GM23338 (cell line): ENCODE measurements at regions not wholly inside any gene's neighbourhood (a gene's known extent, or its start where the extent isn't known, plus 50 kb on each side); places are given as distances from the start of the nearest gene placed in this dataset.

Experiments used
- ATAC-seq: fragments of 200-7000 bp; cut with Tn5 transposase; 3 replicates; pipeline ENCODE4 v1.9.1; 2020
- DNase-seq: peaks from one replicate; pipeline ENCODE4 v3.0.0-alpha.2; 2015; ENCODE audit warnings: low spot score
- H2AFZ ChIP-seq: fragments of 200-600 bp; sonication (generic); 2 replicates; pipeline ENCODE4 v1.8.0; 2016; ENCODE audit warnings: antibody characterized with exemption, mild to moderate bottlenecking, moderate library complexity
- H3F3A ChIP-seq: fragments of 200-600 bp; sonication (generic); replicated peaks from 2 replicates; pipeline ENCODE4 v1.8.0; 2017; ENCODE audit warnings: antibody characterized with exemption, mixed run types, low read depth
- H3K27ac ChIP-seq: fragments of 200-600 bp; sonication (generic); 2 replicates; pipeline ENCODE4 v1.6.1; 2016; ENCODE audit warnings: low read depth
- H3K27me3 ChIP-seq: fragments of 200-600 bp; sonication (generic); 2 replicates; pipeline ENCODE4 v1.8.0; 2016; ENCODE audit warnings: mild to moderate bottlenecking, mixed run types, moderate library complexity; ENCODE audit not compliant: insufficient read depth
- H3K36me3 ChIP-seq: fragments of 200-600 bp; sonication (generic); 2 replicates; pipeline ENCODE4 v1.8.0; 2016; ENCODE audit warnings: mild to moderate bottlenecking; ENCODE audit not compliant: insufficient read depth
- H3K4me1 ChIP-seq: fragments of 200-600 bp; sonication (generic); 2 replicates; pipeline ENCODE4 v1.8.0; 2016; ENCODE audit warnings: mild to moderate bottlenecking, moderate library complexity; ENCODE audit not compliant: insufficient read depth
- H3K4me2 ChIP-seq: fragments of 200-600 bp; sonication (generic); 2 replicates; pipeline ENCODE4 v1.7.1; 2017; ENCODE audit warnings: mixed run types
- H3K4me3 ChIP-seq: fragments of 200-600 bp; sonication (generic); 2 replicates; pipeline ENCODE4 v1.6.1; 2016; ENCODE audit warnings: mixed run types
- H3K79me2 ChIP-seq: fragments of 200-600 bp; sonication (generic); replicated peaks from 2 replicates; pipeline ENCODE4 v1.8.0; 2017; ENCODE audit warnings: mild to moderate bottlenecking; ENCODE audit not compliant: insufficient read depth
- H3K9me2 ChIP-seq: fragments of 200-600 bp; sonication (generic); 2 replicates; pipeline ENCODE4 v1.8.0; 2017; ENCODE audit not compliant: insufficient read depth
- H4K20me1 ChIP-seq: fragments of 200-600 bp; sonication (generic); replicated peaks from 2 replicates; pipeline ENCODE4 v1.8.0; 2017; ENCODE audit warnings: mild to moderate bottlenecking; ENCODE audit not compliant: insufficient read depth
- H3K27ac Mint-ChIP-seq: 2 replicates; pipeline ENCODE4 v1.8.0; 2020; ENCODE audit warnings: inconsistent platforms, mild to moderate bottlenecking, moderate library complexity, mixed read lengths
- H3K27me3 Mint-ChIP-seq: 3 replicates; pipeline ENCODE4 v1.8.0; 2022; ENCODE audit warnings: low read depth, mild to moderate bottlenecking, moderate library complexity, mixed read lengths, inconsistent platforms; ENCODE audit not compliant: insufficient read depth, poor library complexity
- H3K36me3 Mint-ChIP-seq: 3 replicates; pipeline ENCODE4 v1.8.0; 2021; ENCODE audit warnings: low read depth, mild to moderate bottlenecking, inconsistent platforms, moderate library complexity, mixed read lengths
- H3K4me1 Mint-ChIP-seq: 3 replicates; pipeline ENCODE4 v1.8.0; 2020; ENCODE audit warnings: mild to moderate bottlenecking, inconsistent platforms, mixed read lengths
- H3K4me3 Mint-ChIP-seq: 3 replicates; pipeline ENCODE4 v1.8.0; 2021; ENCODE audit warnings: moderate library complexity, mild to moderate bottlenecking, inconsistent platforms, mixed read lengths
- H3K9me3 Mint-ChIP-seq: 3 replicates; pipeline ENCODE4 v1.8.0; 2020; ENCODE audit warnings: moderate library complexity, mild to moderate bottlenecking, inconsistent platforms, mixed read lengths
- CREB1 ChIP-seq: fragments of 250-450 bp; sonication (Bioruptor Pico); IDR thresholded peaks from 2 replicates; pipeline ENCODE4 v1.5.0; 2020; ENCODE audit warnings: low read depth, mild to moderate bottlenecking, moderate library complexity
- EZH2 ChIP-seq: fragments of 200-600 bp; sonication (generic); IDR thresholded peaks from one replicate; pipeline ENCODE4 v1.8.0; 2017; ENCODE audit warnings: antibody characterized with exemption, mild to moderate bottlenecking, low read depth; ENCODE audit not compliant: unreplicated experiment
- EZH2phosphoT487 ChIP-seq: fragments of 200-600 bp; sonication (generic); IDR thresholded peaks from one replicate; pipeline ENCODE4 v1.8.1; 2018; ENCODE audit warnings: antibody characterized with exemption; ENCODE audit not compliant: unreplicated experiment
- JUNB ChIP-seq: IDR thresholded peaks from one replicate; pipeline ENCODE4 v1.6.1; 2016; ENCODE audit warnings: antibody characterized with exemption; ENCODE audit not compliant: unreplicated experiment
- NANOG ChIP-seq: IDR thresholded peaks from 2 replicates; pipeline ENCODE4 v1.6.1; 2016; ENCODE audit warnings: antibody characterized with exemption, borderline replicate concordance
- POLR2AphosphoS5 ChIP-seq: IDR thresholded peaks from 2 replicates; pipeline ENCODE4 v1.6.1; 2016; ENCODE audit warnings: antibody characterized with exemption, low read depth
- REST ChIP-seq: IDR thresholded peaks from one replicate; pipeline ENCODE4 v1.6.1; 2018; ENCODE audit warnings: antibody characterized with exemption; ENCODE audit not compliant: unreplicated experiment
- STAT1 ChIP-seq: IDR thresholded peaks from one replicate; pipeline ENCODE4 v1.6.1; 2016; ENCODE audit warnings: antibody characterized with exemption; ENCODE audit not compliant: unreplicated experiment
- ZNF114 ChIP-seq: fragments of 250-450 bp; sonication (Bioruptor Pico); IDR thresholded peaks from 2 replicates; pipeline ENCODE4 v1.5.0; 2020; ENCODE audit warnings: mild to moderate bottlenecking, moderate library complexity
- ZNF331 ChIP-seq: fragments of 250-450 bp; sonication (Bioruptor Pico); IDR thresholded peaks from 2 replicates; pipeline ENCODE4 v1.5.0; 2020; ENCODE audit warnings: low read depth, mild to moderate bottlenecking, moderate library complexity
- ZNF462 ChIP-seq: fragments of 250-450 bp; sonication (Bioruptor Pico); IDR thresholded peaks from 2 replicates; pipeline ENCODE4 v1.5.0; 2020; ENCODE audit warnings: mild to moderate bottlenecking, moderate library complexity
- TF ChIP-seq, protein P1 (sequence below): IDR thresholded peaks from 2 replicates; pipeline ENCODE4 v1.6.1; 2016; ENCODE audit warnings: antibody characterized with exemption
- TF ChIP-seq, protein P2 (sequence below), 2 experiments: fragments of 200-600 bp in 1 of 2; sonication (generic) in 1 of 2; conservative IDR thresholded peaks; 2 replicates each; pipeline versions ENCODE4 v1.5.1 to v1.6.1; 2016 to 2017; ENCODE audit warnings: antibody characterized with exemption in 2 of 2, low read depth in 2 of 2, mild to moderate bottlenecking in 2 of 2, moderate library complexity in 1 of 2

DNA sequence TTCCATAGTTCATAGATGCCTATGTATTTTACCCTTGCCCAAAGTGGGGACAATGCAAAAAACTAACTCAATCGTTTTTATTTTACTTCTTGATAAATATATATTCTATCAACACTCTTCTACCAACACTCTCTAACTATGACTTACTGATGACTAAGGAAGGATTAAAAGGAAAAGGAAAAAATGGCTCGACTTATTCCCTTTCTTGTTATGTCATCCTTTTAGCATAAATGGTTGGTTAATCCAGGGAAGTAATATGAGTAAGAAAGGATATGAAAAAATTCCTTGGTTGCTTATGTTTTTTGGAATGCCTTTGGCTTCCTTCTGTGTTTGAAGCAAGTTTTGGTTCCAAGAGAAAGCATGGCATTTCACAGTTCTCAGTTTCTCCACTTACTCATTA is 1087.1 kb downstream of the C4orf33 start:
- Mint-ChIP-seq H3K27me3 (peaks cover 3% of the 10 kb centered on the region), H3K4me3 (no peak overlapping the region), H3K4me1 (peaks cover 47% of the 10 kb centered on the region), H3K27ac (no peak overlapping the region; the same call in 1 of the 2 replicates), H3K9me3 (no peaks in the 10 kb centered on the region; the same call in 2 of the 3 replicates), H3K36me3 (peaks cover 3% of the 10 kb centered on the region; the same call in 1 of the 3 replicates)
- no peaks in the 10 kb centered on the region for H3K27me3 ChIP-seq
- H3K79me2 ChIP-seq, result no peaks in the 10 kb centered on the region
- H4K20me1 ChIP-seq, result no peaks in the 10 kb centered on the region
- H3K27ac ChIP-seq, result no peak overlapping the region
- TF ChIP-seq, protein P1, sequence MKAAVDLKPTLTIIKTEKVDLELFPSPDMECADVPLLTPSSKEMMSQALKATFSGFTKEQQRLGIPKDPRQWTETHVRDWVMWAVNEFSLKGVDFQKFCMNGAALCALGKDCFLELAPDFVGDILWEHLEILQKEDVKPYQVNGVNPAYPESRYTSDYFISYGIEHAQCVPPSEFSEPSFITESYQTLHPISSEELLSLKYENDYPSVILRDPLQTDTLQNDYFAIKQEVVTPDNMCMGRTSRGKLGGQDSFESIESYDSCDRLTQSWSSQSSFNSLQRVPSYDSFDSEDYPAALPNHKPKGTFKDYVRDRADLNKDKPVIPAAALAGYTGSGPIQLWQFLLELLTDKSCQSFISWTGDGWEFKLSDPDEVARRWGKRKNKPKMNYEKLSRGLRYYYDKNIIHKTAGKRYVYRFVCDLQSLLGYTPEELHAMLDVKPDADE, result no peak
- TF ChIP-seq EZH2, result no peak
- TF ChIP-seq ZNF114 (CRISPR knock-in tag), result no peak
- no peak for TF ChIP-seq ZNF331
- TF ChIP-seq STAT1, result no peak
- TF ChIP-seq ZNF462 (CRISPR knock-in tag), result no peak
- TF ChIP-seq CREB1, result no peak
- no peak for TF ChIP-seq POLR2AphosphoS5
- no peak for TF ChIP-seq NANOG
- TF ChIP-seq REST, result no peak
- TF ChIP-seq EZH2phosphoT487, result no peak
- TF ChIP-seq, protein P2, sequence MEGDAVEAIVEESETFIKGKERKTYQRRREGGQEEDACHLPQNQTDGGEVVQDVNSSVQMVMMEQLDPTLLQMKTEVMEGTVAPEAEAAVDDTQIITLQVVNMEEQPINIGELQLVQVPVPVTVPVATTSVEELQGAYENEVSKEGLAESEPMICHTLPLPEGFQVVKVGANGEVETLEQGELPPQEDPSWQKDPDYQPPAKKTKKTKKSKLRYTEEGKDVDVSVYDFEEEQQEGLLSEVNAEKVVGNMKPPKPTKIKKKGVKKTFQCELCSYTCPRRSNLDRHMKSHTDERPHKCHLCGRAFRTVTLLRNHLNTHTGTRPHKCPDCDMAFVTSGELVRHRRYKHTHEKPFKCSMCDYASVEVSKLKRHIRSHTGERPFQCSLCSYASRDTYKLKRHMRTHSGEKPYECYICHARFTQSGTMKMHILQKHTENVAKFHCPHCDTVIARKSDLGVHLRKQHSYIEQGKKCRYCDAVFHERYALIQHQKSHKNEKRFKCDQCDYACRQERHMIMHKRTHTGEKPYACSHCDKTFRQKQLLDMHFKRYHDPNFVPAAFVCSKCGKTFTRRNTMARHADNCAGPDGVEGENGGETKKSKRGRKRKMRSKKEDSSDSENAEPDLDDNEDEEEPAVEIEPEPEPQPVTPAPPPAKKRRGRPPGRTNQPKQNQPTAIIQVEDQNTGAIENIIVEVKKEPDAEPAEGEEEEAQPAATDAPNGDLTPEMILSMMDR (conservative IDR thresholded peaks at IDR 0.05; ENCODE audit: low read depth in 2 of 2), result no peak
- TF ChIP-seq JUNB, result no peak
- ATAC-seq (no peak), DNase-seq (no peak)
- H3K4me1 ChIP-seq, result peaks cover 45% of the 10 kb centered on the region
- H3F3A ChIP-seq, result no peaks in the 10 kb centered on the region
- H3K4me2 ChIP-seq, result no peak overlapping the region
- no peak overlapping the region for H3K4me3 ChIP-seq
- H3K9me2 ChIP-seq, result no peaks in the 10 kb centered on the region
- no peaks in the 10 kb centered on the region for H3K36me3 ChIP-seq
- H2AFZ ChIP-seq, result no peak overlapping the region
